OCI-LY3 (cell line): ENCODE measurements at regions not wholly inside any gene's neighbourhood (a gene's known extent, or its start where the extent isn't known, plus 50 kb on each side); places are given as distances from the start of the nearest gene placed in this dataset.

Experiments used
- H2AFZ ChIP-seq: fragments of 200-600, 300-600 bp; shearing (Covaris generic); 2 replicates; pipeline ENCODE4 v1.6.0; 2014; ENCODE audit warnings: antibody characterized with exemption, low read depth, low read length
- H3K27ac ChIP-seq: fragments of 200-600, 300-600 bp; sonication (generic); 2 replicates; pipeline ENCODE4 v1.5.1; 2014; ENCODE audit warnings: mild to moderate bottlenecking, low read length, moderate library complexity, mixed read lengths
- H3K27me3 ChIP-seq: fragments of 200-600, 300-600 bp; sonication (generic); 2 replicates; pipeline ENCODE4 v1.6.1; 2014; ENCODE audit warnings: low read depth, low read length, mixed read lengths
- H3K36me3 ChIP-seq: fragments of 200-600, 300-600 bp; sonication (generic); replicated peaks from 2 replicates; pipeline ENCODE3; 2014; ENCODE audit warnings: low read depth, low read length, mixed read lengths
- H3K4me1 ChIP-seq: fragments of 300-600, 200-600 bp; sonication (generic); 2 replicates; pipeline ENCODE4 v1.6.1; 2014; ENCODE audit warnings: low read length, mixed read lengths
- H3K4me2 ChIP-seq: fragments of 200-600, 300-600 bp; sonication (generic); 2 replicates; pipeline ENCODE4 v1.6.1; 2014; ENCODE audit warnings: low read length, mixed read lengths
- H3K4me3 ChIP-seq: fragments of 300-600, 200-600 bp; sonication (generic); 2 replicates; pipeline ENCODE4 v1.5.1; 2014; ENCODE audit warnings: antibody characterized with exemption, mild to moderate bottlenecking, low read length, moderate library complexity
- H3K79me2 ChIP-seq: fragments of 300-600, 200-600 bp; shearing (Covaris generic); 2 replicates; pipeline ENCODE4 v1.6.1; 2014; ENCODE audit warnings: mild to moderate bottlenecking, low read length, mixed read lengths
- H3K9ac ChIP-seq: fragments of 300-600, 200-600 bp; shearing (Covaris generic); 2 replicates; pipeline ENCODE4 v1.6.0; 2014; ENCODE audit warnings: mild to moderate bottlenecking, low read length, moderate library complexity
- H3K9me3 ChIP-seq: fragments of 200-600, 300-600 bp; shearing (Covaris generic); 2 replicates; pipeline ENCODE4 v1.6.1; 2014; ENCODE audit warnings: low read length, mixed read lengths; ENCODE audit not compliant: insufficient read depth
- H4K20me1 ChIP-seq: fragments of 200-600, 300-600 bp; sonication (generic); 2 replicates; pipeline ENCODE4 v1.6.1; 2016; ENCODE audit warnings: low read length, mixed read lengths; ENCODE audit not compliant: insufficient read depth
- CTCF ChIP-seq: fragments of 200-600, 300-600 bp; sonication (generic); IDR thresholded peaks from 2 replicates; pipeline ENCODE4 v1.5.1; 2014; ENCODE audit warnings: antibody characterized with exemption, low read length, low read depth
- EZH2phosphoT487 ChIP-seq: fragments of 200-600 bp; shearing (Covaris generic); IDR thresholded peaks from 2 replicates; pipeline ENCODE4 v1.6.1; 2018; ENCODE audit warnings: antibody characterized with exemption, mixed run types, low read depth

GRCh38 chr14:97306133-97306759 is 509.1 kb downstream of the VRK1 start:
- no peak overlapping the region for H3K4me2 ChIP-seq
- no peak overlapping the region for H2AFZ ChIP-seq
- no peaks in the 10 kb centered on the region; the same call in 1 of the 2 replicates for H3K27me3 ChIP-seq
- TF ChIP-seq CTCF (no peak), EZH2phosphoT487 (no peak)
- H3K4me3 ChIP-seq = no peak overlapping the region
- H3K36me3 ChIP-seq = no peaks in the 10 kb centered on the region
- H3K79me2 ChIP-seq = no peaks in the 10 kb centered on the region
- no peaks in the 10 kb centered on the region for H4K20me1 ChIP-seq
- H3K4me1 ChIP-seq = no peaks in the 10 kb centered on the region
- H3K9me3 ChIP-seq = no peaks in the 10 kb centered on the region
- H3K9ac ChIP-seq = no peak overlapping the region
- H3K27ac ChIP-seq = no peak overlapping the region

GRCh38 chr14:97306760-97307246 is 509.6 kb downstream of the VRK1 start:
- Histone ChIP-seq H3K4me3 (no peak overlapping the region), H3K4me2 (no peak overlapping the region), H3K9me3 (no peaks in the 10 kb centered on the region), H2AFZ (no peak overlapping the region), H3K27me3 (no peaks in the 10 kb centered on the region; the same call in 1 of the 2 replicates), H3K9ac (no peak overlapping the region), H3K4me1 (no peaks in the 10 kb centered on the region), H3K36me3 (no peaks in the 10 kb centered on the region), H3K79me2 (no peaks in the 10 kb centered on the region), H4K20me1 (no peaks in the 10 kb centered on the region), H3K27ac (no peak overlapping the region)
- no peak for TF ChIP-seq EZH2phosphoT487
- no peak for TF ChIP-seq CTCF

- no peaks in the 10 kb centered on the region for H4K20me1 ChIP-seq
- TF ChIP-seq EZH2phosphoT487 (no peak), CTCF (no peak)
- no peaks in the 10 kb centered on the region for H3K4me1 ChIP-seq
- no peaks in the 10 kb centered on the region for H3K79me2 ChIP-seq
- no peak overlapping the region for H2AFZ ChIP-seq
- no peak overlapping the region for H3K9ac ChIP-seq
- H3K4me2 ChIP-seq = no peak overlapping the region
- no peaks in the 10 kb centered on the region for H3K27me3 ChIP-seq
- no peaks in the 10 kb centered on the region for H3K9me3 ChIP-seq
- H3K36me3 ChIP-seq = no peaks in the 10 kb centered on the region
- H3K4me3 ChIP-seq = no peak overlapping the region
- no peak overlapping the region for H3K27ac ChIP-seq
These were observed 514.2 kb downstream of the VRK1 start for GRCh38 chr14:97311411-97311810.

GRCh38 chr14:97312910-97313309 is 515.7 kb downstream of the VRK1 start:
- no peaks in the 10 kb centered on the region for H3K27me3 ChIP-seq
- TF ChIP-seq EZH2phosphoT487 (no peak), CTCF (no peak)
- H3K36me3 ChIP-seq = no peaks in the 10 kb centered on the region
- H3K79me2 ChIP-seq = no peaks in the 10 kb centered on the region
- H3K4me3 ChIP-seq = no peak overlapping the region
- H3K9ac ChIP-seq = no peak overlapping the region
- H3K27ac ChIP-seq = no peak overlapping the region
- no peaks in the 10 kb centered on the region for H3K9me3 ChIP-seq
- no peak overlapping the region for H3K4me2 ChIP-seq
- H4K20me1 ChIP-seq = no peaks in the 10 kb centered on the region
- H3K4me1 ChIP-seq = no peaks in the 10 kb centered on the region
- H2AFZ ChIP-seq = no peak overlapping the region
